ENCODE measurements at regions not wholly inside any gene's neighbourhood (a gene's known extent, or its start where the extent isn't known, plus 50 kb on each side); places are given as distances from the start of the nearest gene placed in this dataset.

GRCh38 chr4:90024519-90024918 lies 102.7 kb upstream of the CCSER1 start:
- no peak overlapping the region for H3K14ac ChIP-seq (replicated peaks; ENCODE audit: low read depth, low read length)
- H2BK20ac ChIP-seq (ENCODE audit: low read depth, low read length) = no peak overlapping the region
- ATAC-seq (ENCODE audit: low read depth) = no peak
- no peak overlapping the region for H4K91ac ChIP-seq (ENCODE audit: insufficient read depth, low read depth, low read length)
- H3K18ac ChIP-seq (ENCODE audit: low read depth, low read length) = no peak overlapping the region
- H3K27ac ChIP-seq (ENCODE audit: insufficient read depth, low read length) = no peak overlapping the region
- H2AK5ac ChIP-seq (ENCODE audit: low read depth, low read length) = no peak overlapping the region
- H3K56ac ChIP-seq (ENCODE audit: extremely low read depth, insufficient read depth, low read length) = no peak overlapping the region
- no peak overlapping the region for H3K4me2 ChIP-seq (ENCODE audit: low read depth, low read length)
- in situ Hi-C loops (cut with MboI; ENCODE audit: low sequenced_read_pairs) = loop anchor here (25.0 kb wide), 1 partner anchor 263 kb away; no protein-coding TSS in a partner anchor
- BruUV-seq (replicated peaks) = no TSS peak
- TF ChIP-seq MXI1 (IDR thresholded peaks at IDR 0.05; ENCODE audit: borderline replicate concordance, low read depth, low read length) (no peak), ELK1 (IDR thresholded peaks at IDR 0.05; ENCODE audit: borderline replicate concordance, low read depth, low read length) (no peak), SMC3 (IDR thresholded peaks at IDR 0.05; ENCODE audit: low read depth, low read length) (no peak), CEBPB (IDR thresholded peaks at IDR 0.05; ENCODE audit: low read depth, low read length) (no peak), CHD1 (IDR thresholded peaks at IDR 0.05; ENCODE audit: low read depth, low read length) (no peak), CTCF (conservative IDR thresholded peaks at IDR 0.05; ENCODE audit: low read depth, low read length) (no peak), RFX5 (IDR thresholded peaks at IDR 0.05; ENCODE audit: low read depth, low read length) (no peak), POLR2A (IDR thresholded peaks at IDR 0.05; ENCODE audit: low read depth, low read length) (no peak), RAD21 (IDR thresholded peaks at IDR 0.05; ENCODE audit: low read length) (no peak), MAFK (IDR thresholded peaks at IDR 0.05; ENCODE audit: low read depth, low read length) (no peak), FOS (IDR thresholded peaks at IDR 0.05; ENCODE audit: low read depth, low read length) (no peak), NFE2L2 (IDR thresholded peaks at IDR 0.05; ENCODE audit: low read depth, low read length) (no peak), MAZ (IDR thresholded peaks at IDR 0.05; ENCODE audit: borderline replicate concordance, low read depth, low read length) (no peak), RCOR1 (IDR thresholded peaks at IDR 0.05; ENCODE audit: insufficient replicate concordance, low read length) (no peak), USF2 (IDR thresholded peaks at IDR 0.05; ENCODE audit: low read depth, low read length) (no peak), BHLHE40 (IDR thresholded peaks at IDR 0.05; ENCODE audit: low read depth, low read length) (no peak)
- intact Hi-C loops (cut with micrococcal nuclease) = no loop called here
- no peak overlapping the region for H2BK120ac ChIP-seq (ENCODE audit: low read depth, low read length)
- H2BK5ac ChIP-seq (ENCODE audit: low read depth, low read length, poor library complexity, severe bottlenecking) = no peak overlapping the region
- no peak overlapping the region for H3K9ac ChIP-seq (ENCODE audit: low read depth, low read length)
- H4K8ac ChIP-seq (ENCODE audit: low read depth in 2 of 2, low read length in 2 of 2) = no peak overlapping the region
- H3K4me1 ChIP-seq (ENCODE audit: control insufficient read depth, insufficient read depth, low read length) = no peaks in the 10 kb centered on the region
- no peak overlapping the region for H3K4ac ChIP-seq (ENCODE audit: low read depth, low read length)
- dilution Hi-C loops (cut with HindIII; ENCODE audit: low sequenced_read_pairs, unreplicated experiment) = no loop called here
- H4K20me1 ChIP-seq (ENCODE audit: insufficient read depth, low read length) = no peaks in the 10 kb centered on the region
- no peaks in the 10 kb centered on the region for H3K9me1 ChIP-seq (ENCODE audit: insufficient read depth, low read length)
- H3K79me1 ChIP-seq (ENCODE audit: low read depth in 1 of 2, low read length in 2 of 2) = no peaks in the 10 kb centered on the region
- no peak overlapping the region for H2AK9ac ChIP-seq (replicated peaks; ENCODE audit: low read depth, low read length, poor library complexity)
- no peak overlapping the region for H3K4me3 ChIP-seq (ENCODE audit: insufficient read depth, low read depth, low read length)
- no peaks in the 10 kb centered on the region for H3K9me3 ChIP-seq (ENCODE audit: control insufficient read depth, insufficient read depth, low read length)
- H2BK15ac ChIP-seq (ENCODE audit: low read depth, low read length) = no peak overlapping the region
- H3K27me3 ChIP-seq (ENCODE audit: control insufficient read depth, insufficient read depth, low read length) = no peaks in the 10 kb centered on the region
- no peak overlapping the region for H2AFZ ChIP-seq (replicated peaks; ENCODE audit: low read length, poor library complexity)
- WGBS, 2 experiments (ENCODE audit: extremely low coverage in 2 of 2, insufficient read length in 1 of 2) = no CpG with 5 or more reads among the region's 1 CpG
- POLR2A ChIA-PET (ENCODE audit: unreplicated experiment) = no interaction called here
- H4K5ac ChIP-seq (ENCODE audit: low read depth, low read length) = no peak overlapping the region
- DNase-seq = no peak
- H3K23ac ChIP-seq (ENCODE audit: low read depth, low read length) = no peak overlapping the region
- CTCF ChIA-PET = no interaction called here
- no peaks in the 10 kb centered on the region for H3K36me3 ChIP-seq (ENCODE audit: control insufficient read depth, insufficient read depth, low read length)
